Uterus (tissue), 2 donors: ENCODE measurements at regions not wholly inside any gene's neighbourhood (a gene's known extent, or its start where the extent isn't known, plus 50 kb on each side); places are given as distances from the start of the nearest gene placed in this dataset.

Source experiments
- CTCF ChIP-seq, 4 experiments: fragments of 200-600 bp in 2 of 4; fragments of 450-650 bp in 2 of 4; sonication (generic) in 2 of 4; IDR thresholded peaks; one replicate each; pipeline ENCODE4 v1.5.1; 2016 to 2019; ENCODE audit warnings: antibody characterized with exemption in 4 of 4, mild to moderate bottlenecking in 2 of 4, moderate library complexity in 1 of 4
- POLR2A ChIP-seq, 2 donors: fragments of 450-650 bp; IDR thresholded peaks; one replicate each; pipeline ENCODE4 v1.6.1; 2016; ENCODE audit warnings: antibody characterized with exemption in 2 of 2, mild to moderate bottlenecking in 1 of 2, moderate library complexity in 1 of 2

GRCh38 chr2:118437501-118437900 is 349.2 kb downstream of the INSIG2 start:
- TF ChIP-seq CTCF (IDR thresholded peaks at IDR 0.05), result no peak
- no peak for TF ChIP-seq POLR2A (IDR thresholded peaks at IDR 0.05)
